ENCODE measurements at regions not wholly inside any gene's neighbourhood (a gene's known extent, or its start where the extent isn't known, plus 50 kb on each side); places are given as distances from the start of the nearest gene placed in this dataset.

DNA sequence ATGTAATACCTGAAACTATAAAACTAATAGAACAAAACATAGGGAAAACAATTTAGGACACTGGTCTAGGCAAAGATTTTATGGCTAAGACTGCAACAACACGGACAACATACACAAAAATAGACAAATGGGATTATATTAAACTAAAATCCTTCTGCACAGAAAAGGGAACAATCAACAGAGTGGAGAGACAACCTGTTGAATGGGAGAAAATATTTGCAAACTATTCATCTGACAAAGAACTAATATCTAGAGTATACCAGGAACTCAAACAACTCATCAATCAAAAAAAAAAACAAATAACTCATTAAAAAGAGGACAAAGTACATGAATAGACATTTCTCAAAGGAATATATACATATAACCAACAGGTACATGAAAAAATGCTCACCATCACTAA is 174.5 kb downstream of the FNDC1 start:
- H3K27ac Mint-ChIP-seq (ENCODE audit: unreplicated experiment), result no peak overlapping the region
- Histone ChIP-seq H3K4me1 (no peaks in the 10 kb centered on the region), H3K4me3 (ENCODE audit: low read depth, low read length) (no peak overlapping the region), H3K36me3 (ENCODE audit: control insufficient read depth, insufficient read depth, low read length) (no peaks in the 10 kb centered on the region), H3K27me3 (replicated peaks; ENCODE audit: control insufficient read depth, insufficient read depth, low read length) (no peaks in the 10 kb centered on the region), H3K9me3 (no peaks in the 10 kb centered on the region)
- no peaks in the 10 kb centered on the region for H3K36me3 Mint-ChIP-seq (ENCODE audit: insufficient read depth, unreplicated experiment)
- BruUV-seq (replicated peaks), result no TSS peak
- no peak for DNase-seq
- no peaks in the 10 kb centered on the region for H3K4me1 Mint-ChIP-seq (ENCODE audit: low read depth, unreplicated experiment)
- no peak overlapping the region for H3K4me3 Mint-ChIP-seq (ENCODE audit: unreplicated experiment)
- POLR2A ChIA-PET, result no interaction called here
- CTCF ChIA-PET, result no interaction called here
- peaks cover 3% of the 10 kb centered on the region for H3K27me3 Mint-ChIP-seq (ENCODE audit: insufficient read depth, unreplicated experiment)
- no peak for TF ChIP-seq CTCF (IDR thresholded peaks at IDR 0.05; ENCODE audit: insufficient read depth in 1 of 2, low read depth in 1 of 2, low read length in 1 of 2, severe bottlenecking in 1 of 2, unreplicated experiment in 1 of 2)
- H3K9me3 Mint-ChIP-seq (ENCODE audit: unreplicated experiment), result no peaks in the 10 kb centered on the region
- intact Hi-C loops (cut with micrococcal nuclease; ENCODE audit: unreplicated experiment), result no loop called here

DNA sequence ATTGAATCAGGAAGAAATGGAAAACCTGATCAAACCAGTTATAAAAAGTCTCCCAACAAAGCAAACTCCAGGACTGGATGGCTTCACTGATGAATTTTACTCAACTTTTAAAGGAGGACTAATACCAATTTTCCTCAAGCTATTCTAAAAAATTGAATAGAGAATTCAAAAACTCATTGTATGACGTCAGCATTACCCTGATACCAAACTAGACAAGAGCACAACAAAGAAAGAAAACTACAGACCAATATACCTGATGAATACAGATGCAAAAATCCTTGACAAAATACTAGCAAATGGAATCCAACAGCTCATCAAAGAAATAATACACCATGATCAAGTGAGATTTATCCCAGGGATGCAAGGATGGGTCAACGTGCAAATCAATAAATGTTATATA is 172.9 kb downstream of the FNDC1 start:
- DNase-seq, result no peak
- no peak overlapping the region for H3K27ac Mint-ChIP-seq (ENCODE audit: unreplicated experiment)
- H3K27me3 Mint-ChIP-seq (ENCODE audit: insufficient read depth, unreplicated experiment), result peaks cover 3% of the 10 kb centered on the region

DNA sequence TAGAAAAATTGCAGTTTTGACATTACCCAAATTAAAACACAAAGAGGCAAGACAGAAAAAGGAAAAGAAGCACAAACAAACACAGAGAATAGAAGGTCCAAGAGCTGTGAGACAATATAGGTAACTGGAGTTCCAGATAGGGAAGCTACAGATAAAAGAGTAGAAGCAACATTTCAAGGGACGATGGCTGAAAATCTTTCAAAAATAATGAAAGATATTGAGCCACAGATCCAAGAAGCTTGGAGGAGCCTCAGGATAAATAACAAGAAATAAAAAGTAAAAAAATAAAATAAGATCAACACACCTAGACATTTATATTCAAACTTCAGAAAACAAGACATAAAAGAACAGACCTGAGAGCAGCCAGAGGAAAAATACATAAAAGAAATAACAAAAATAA is 164.9 kb downstream of the FNDC1 start:
- no peaks in the 10 kb centered on the region for H3K4me1 Mint-ChIP-seq (ENCODE audit: low read depth, unreplicated experiment)

More for the DNA sequence above, 172.9 kb downstream of the FNDC1 start:
- intact Hi-C loops (cut with micrococcal nuclease; ENCODE audit: unreplicated experiment), result no loop called here
- BruUV-seq (replicated peaks), result no TSS peak
- H3K36me3 Mint-ChIP-seq (ENCODE audit: insufficient read depth, unreplicated experiment), result no peaks in the 10 kb centered on the region
- ChIA-PET CTCF (no interaction called here), POLR2A (no interaction called here)
- Histone ChIP-seq H3K9me3 (no peaks in the 10 kb centered on the region), H3K36me3 (ENCODE audit: control insufficient read depth, insufficient read depth, low read length) (no peaks in the 10 kb centered on the region), H3K27me3 (replicated peaks; ENCODE audit: control insufficient read depth, insufficient read depth, low read length) (no peaks in the 10 kb centered on the region), H3K4me3 (ENCODE audit: low read depth, low read length) (no peak overlapping the region), H3K4me1 (no peaks in the 10 kb centered on the region)
- no peak overlapping the region for H3K4me3 Mint-ChIP-seq (ENCODE audit: unreplicated experiment)
- no peaks in the 10 kb centered on the region for H3K4me1 Mint-ChIP-seq (ENCODE audit: low read depth, unreplicated experiment)
- no peaks in the 10 kb centered on the region for H3K9me3 Mint-ChIP-seq (ENCODE audit: unreplicated experiment)
- TF ChIP-seq CTCF (IDR thresholded peaks at IDR 0.05; ENCODE audit: insufficient read depth in 1 of 2, low read depth in 1 of 2, low read length in 1 of 2, severe bottlenecking in 1 of 2, unreplicated experiment in 1 of 2), result no peak

More for the DNA sequence above, 164.9 kb downstream of the FNDC1 start:
- H3K27ac Mint-ChIP-seq (ENCODE audit: unreplicated experiment), result no peak overlapping the region
- ChIA-PET CTCF (no interaction called here), POLR2A (no interaction called here)
- no peaks in the 10 kb centered on the region for H3K36me3 Mint-ChIP-seq (ENCODE audit: insufficient read depth, unreplicated experiment)
- no peaks in the 10 kb centered on the region for H3K27me3 Mint-ChIP-seq (ENCODE audit: insufficient read depth, unreplicated experiment)
- Histone ChIP-seq H3K4me3 (ENCODE audit: low read depth, low read length) (no peak overlapping the region), H3K4me1 (no peaks in the 10 kb centered on the region), H3K27me3 (replicated peaks; ENCODE audit: control insufficient read depth, insufficient read depth, low read length) (no peaks in the 10 kb centered on the region), H3K36me3 (ENCODE audit: control insufficient read depth, insufficient read depth, low read length) (no peaks in the 10 kb centered on the region), H3K9me3 (peaks cover 8% of the 10 kb centered on the region; the same call in 1 of the 2 replicates)
- BruUV-seq (replicated peaks), result no TSS peak
- H3K9me3 Mint-ChIP-seq (ENCODE audit: unreplicated experiment), result peaks cover 11% of the 10 kb centered on the region
- TF ChIP-seq CTCF (IDR thresholded peaks at IDR 0.05; ENCODE audit: insufficient read depth in 1 of 2, low read depth in 1 of 2, low read length in 1 of 2, severe bottlenecking in 1 of 2, unreplicated experiment in 1 of 2), result no peak
- DNase-seq, result no peak
- no peak overlapping the region for H3K4me3 Mint-ChIP-seq (ENCODE audit: unreplicated experiment)
- intact Hi-C loops (cut with micrococcal nuclease; ENCODE audit: unreplicated experiment), result no loop called here

Data from Caco-2 (cell line).